ENCODE measurements at regions not wholly inside any gene's neighbourhood (a gene's known extent, or its start where the extent isn't known, plus 50 kb on each side); places are given as distances from the start of the nearest gene placed in this dataset.

- no peak overlapping the region for H3K4me3 ChIP-seq
- H3K9me3 ChIP-seq (ENCODE audit: low read depth), result no peaks in the 10 kb centered on the region
- Mint-ChIP-seq H3K36me3 (no peaks in the 10 kb centered on the region), H3K9me3 (peaks cover 14% of the 10 kb centered on the region), H3K27me3 (ENCODE audit: insufficient read depth, low read depth) (peaks cover 14% of the 10 kb centered on the region), H3K4me1 (no peaks in the 10 kb centered on the region), H3K27ac (no peak overlapping the region), H3K4me3 (no peak overlapping the region)
- H3K4me2 ChIP-seq, result no peak overlapping the region
- no peaks in the 10 kb centered on the region for H3F3A ChIP-seq (ENCODE audit: low read depth)
- no peak overlapping the region for H3K9ac ChIP-seq
- TF ChIP-seq EZH2phosphoT487 (IDR thresholded peaks at IDR 0.05), result no peak
- no peak for TF ChIP-seq CTCF (IDR thresholded peaks at IDR 0.05)
- TF ChIP-seq EZH2 (IDR thresholded peaks at IDR 0.05), result no peak
- no peaks in the 10 kb centered on the region for H4K20me1 ChIP-seq (ENCODE audit: low read depth)
- no peaks in the 10 kb centered on the region for H3K27me3 ChIP-seq
- H2AFZ ChIP-seq (replicated peaks), result no peak overlapping the region
- no peaks in the 10 kb centered on the region for H3K4me1 ChIP-seq
- no peaks in the 10 kb centered on the region for H3K79me2 ChIP-seq (ENCODE audit: low read depth)
- no peak for DNase-seq (ENCODE audit: low spot score)
- H3K36me3 ChIP-seq, result no peaks in the 10 kb centered on the region
- H3K27ac ChIP-seq, result no peak overlapping the region
These were observed 100.7 kb upstream of the PTPRG start for GRCh38 chr3:61460636-61461035.

DNA sequence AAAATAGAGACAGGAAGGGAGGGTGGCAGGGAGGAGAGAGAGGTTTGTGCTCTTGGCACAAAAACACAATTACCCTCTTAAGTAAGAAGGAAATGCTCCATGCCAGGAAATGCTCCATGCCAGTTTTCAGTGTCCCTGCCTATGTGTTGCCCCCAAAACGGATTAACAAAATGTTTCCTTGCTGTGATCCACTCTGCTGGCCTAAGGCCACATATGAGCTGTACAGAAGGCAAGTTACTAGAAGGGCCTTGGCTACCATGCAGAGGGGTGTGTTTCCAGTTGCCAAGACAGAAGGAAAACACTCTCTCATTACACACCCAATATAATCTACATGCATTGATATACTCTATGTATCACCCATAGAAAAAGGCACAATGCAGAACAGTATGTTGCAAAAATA is 98.2 kb upstream of the PTPRG start:
- no peaks in the 10 kb centered on the region for H3K4me1 Mint-ChIP-seq
- Histone ChIP-seq H3K27me3 (no peaks in the 10 kb centered on the region), H4K20me1 (ENCODE audit: low read depth) (no peaks in the 10 kb centered on the region), H3K36me3 (no peaks in the 10 kb centered on the region), H3K9me3 (ENCODE audit: low read depth) (no peaks in the 10 kb centered on the region), H3K4me2 (no peak overlapping the region), H3K79me2 (ENCODE audit: low read depth) (no peaks in the 10 kb centered on the region), H3F3A (ENCODE audit: low read depth) (no peaks in the 10 kb centered on the region), H3K27ac (no peak overlapping the region), H3K4me1 (no peaks in the 10 kb centered on the region), H3K9ac (no peak overlapping the region), H2AFZ (replicated peaks) (no peak overlapping the region), H3K4me3 (no peak overlapping the region)
- H3K27me3 Mint-ChIP-seq (ENCODE audit: insufficient read depth, low read depth), result peaks cover 17% of the 10 kb centered on the region
- no peaks in the 10 kb centered on the region for H3K36me3 Mint-ChIP-seq
- peaks cover 14% of the 10 kb centered on the region for H3K9me3 Mint-ChIP-seq
- no peak overlapping the region for H3K4me3 Mint-ChIP-seq
- no peak for DNase-seq (ENCODE audit: low spot score)
- TF ChIP-seq CTCF (IDR thresholded peaks at IDR 0.05) (no peak), EZH2 (IDR thresholded peaks at IDR 0.05) (no peak)
- no peak overlapping the region for H3K27ac Mint-ChIP-seq

- no peak overlapping the region for H3K4me3 Mint-ChIP-seq
- peaks cover 10% of the 10 kb centered on the region for H3K27me3 Mint-ChIP-seq (ENCODE audit: insufficient read depth, low read depth)
These were observed 96.7 kb upstream of the PTPRG start for GRCh38 chr3:61464518-61465140.

More at GRCh38 chr3:61464518-61465140, 96.7 kb upstream of the PTPRG start:
- Histone ChIP-seq H3F3A (ENCODE audit: low read depth) (no peaks in the 10 kb centered on the region), H3K36me3 (no peaks in the 10 kb centered on the region), H3K4me3 (no peak overlapping the region), H3K4me2 (no peak overlapping the region), H3K79me2 (ENCODE audit: low read depth) (no peaks in the 10 kb centered on the region), H3K27me3 (no peaks in the 10 kb centered on the region), H2AFZ (replicated peaks) (no peak overlapping the region), H3K9ac (no peak overlapping the region), H3K27ac (no peak overlapping the region), H4K20me1 (ENCODE audit: low read depth) (no peaks in the 10 kb centered on the region), H3K4me1 (no peaks in the 10 kb centered on the region), H3K9me3 (ENCODE audit: low read depth) (no peaks in the 10 kb centered on the region)
- DNase-seq (ENCODE audit: low spot score), result no peak
- Mint-ChIP-seq H3K36me3 (no peaks in the 10 kb centered on the region), H3K9me3 (peaks cover 7% of the 10 kb centered on the region), H3K27ac (no peak overlapping the region), H3K4me1 (no peaks in the 10 kb centered on the region)
- TF ChIP-seq EZH2 (IDR thresholded peaks at IDR 0.05), result no peak
- no peak for TF ChIP-seq EZH2phosphoT487 (IDR thresholded peaks at IDR 0.05)
- TF ChIP-seq CTCF (IDR thresholded peaks at IDR 0.05), result no peak
